ENCODE measurements at regions not wholly inside any gene's neighbourhood (a gene's known extent, or its start where the extent isn't known, plus 50 kb on each side); places are given as distances from the start of the nearest gene placed in this dataset.

- H2AK5ac ChIP-seq (ENCODE audit: low read depth, low read length): no peak overlapping the region
- H4K5ac ChIP-seq (ENCODE audit: low read depth, low read length): no peak overlapping the region
- H3K14ac ChIP-seq (replicated peaks; ENCODE audit: low read depth, low read length): no peak overlapping the region
- H3K9me3 ChIP-seq (ENCODE audit: control insufficient read depth, insufficient read depth, low read length): no peaks in the 10 kb centered on the region
- DNase-seq (no peak), ATAC-seq (ENCODE audit: low read depth) (no peak)
- BruUV-seq (replicated peaks): no TSS peak
- ChIA-PET CTCF (interaction anchor here (0.6 kb wide), 1 partner anchor 26 kb away, joined by 3 read pairs; no protein-coding TSS in a partner anchor), POLR2A (ENCODE audit: unreplicated experiment) (no interaction called here)
- TF ChIP-seq FOS (IDR thresholded peaks at IDR 0.05; ENCODE audit: low read depth, low read length): no peak
- TF ChIP-seq, protein P1, sequence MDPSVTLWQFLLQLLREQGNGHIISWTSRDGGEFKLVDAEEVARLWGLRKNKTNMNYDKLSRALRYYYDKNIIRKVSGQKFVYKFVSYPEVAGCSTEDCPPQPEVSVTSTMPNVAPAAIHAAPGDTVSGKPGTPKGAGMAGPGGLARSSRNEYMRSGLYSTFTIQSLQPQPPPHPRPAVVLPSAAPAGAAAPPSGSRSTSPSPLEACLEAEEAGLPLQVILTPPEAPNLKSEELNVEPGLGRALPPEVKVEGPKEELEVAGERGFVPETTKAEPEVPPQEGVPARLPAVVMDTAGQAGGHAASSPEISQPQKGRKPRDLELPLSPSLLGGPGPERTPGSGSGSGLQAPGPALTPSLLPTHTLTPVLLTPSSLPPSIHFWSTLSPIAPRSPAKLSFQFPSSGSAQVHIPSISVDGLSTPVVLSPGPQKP (IDR thresholded peaks at IDR 0.05; ENCODE audit: borderline replicate concordance, low read depth, low read length): no peak
- no peak for TF ChIP-seq SMC3 (IDR thresholded peaks at IDR 0.05; ENCODE audit: low read depth, low read length)
- TF ChIP-seq MXI1 (IDR thresholded peaks at IDR 0.05; ENCODE audit: borderline replicate concordance, low read depth, low read length): no peak
- TF ChIP-seq RCOR1 (IDR thresholded peaks at IDR 0.05; ENCODE audit: insufficient replicate concordance, low read length): no peak
- TF ChIP-seq POLR2A (IDR thresholded peaks at IDR 0.05; ENCODE audit: low read depth, low read length): no peak
- no peak for TF ChIP-seq BHLHE40 (IDR thresholded peaks at IDR 0.05; ENCODE audit: low read depth, low read length)
- TF ChIP-seq RAD21 (IDR thresholded peaks at IDR 0.05; ENCODE audit: low read length): no peak
- peaks cover 4% of the 10 kb centered on the region; the same call in 1 of the 2 replicates for H3K27me3 ChIP-seq (ENCODE audit: control insufficient read depth, insufficient read depth, low read length)
- H3K4me3 ChIP-seq (ENCODE audit: insufficient read depth, low read depth, low read length): no peak overlapping the region
- no peak overlapping the region for H3K18ac ChIP-seq (ENCODE audit: low read depth, low read length)
- no peaks in the 10 kb centered on the region for H3K4me1 ChIP-seq (ENCODE audit: control insufficient read depth, insufficient read depth, low read length)
- no peak overlapping the region for H3K4me2 ChIP-seq (ENCODE audit: low read depth, low read length)
- H2AK9ac ChIP-seq (replicated peaks; ENCODE audit: low read depth, low read length, poor library complexity): no peak overlapping the region
- no peak overlapping the region for H3K4ac ChIP-seq (ENCODE audit: low read depth, low read length)
- H3K79me1 ChIP-seq (ENCODE audit: low read depth in 1 of 2, low read length in 2 of 2): no peaks in the 10 kb centered on the region
- no peak overlapping the region for H2BK20ac ChIP-seq (ENCODE audit: low read depth, low read length)
- dilution Hi-C loops (cut with HindIII; ENCODE audit: low sequenced_read_pairs, unreplicated experiment) (no loop called here), in situ Hi-C loops (cut with MboI; ENCODE audit: low sequenced_read_pairs) (no loop called here), intact Hi-C loops (cut with micrococcal nuclease) (no loop called here)
- no peak overlapping the region for H3K23ac ChIP-seq (ENCODE audit: low read depth, low read length)
- H3K9me1 ChIP-seq (ENCODE audit: insufficient read depth, low read length): no peaks in the 10 kb centered on the region
- H3K27ac ChIP-seq (ENCODE audit: insufficient read depth, low read length): no peak overlapping the region
- H4K20me1 ChIP-seq (ENCODE audit: insufficient read depth, low read length): no peaks in the 10 kb centered on the region
- H4K8ac ChIP-seq (ENCODE audit: low read depth in 2 of 2, low read length in 2 of 2): no peak overlapping the region
- H2AFZ ChIP-seq (replicated peaks; ENCODE audit: low read length, poor library complexity): no peak overlapping the region
- H2BK120ac ChIP-seq (ENCODE audit: low read depth, low read length): no peak overlapping the region
- no peak overlapping the region for H2BK15ac ChIP-seq (ENCODE audit: low read depth, low read length)
- no peaks in the 10 kb centered on the region for H3K36me3 ChIP-seq (ENCODE audit: control insufficient read depth, insufficient read depth, low read length)
- no peak overlapping the region for H3K56ac ChIP-seq (ENCODE audit: extremely low read depth, insufficient read depth, low read length)
- WGBS, 2 experiments (ENCODE audit: extremely low coverage in 2 of 2, insufficient read length in 1 of 2): no CpG with 5 or more reads among the region's 11 CpGs
- no peak overlapping the region for H3K9ac ChIP-seq (ENCODE audit: low read depth, low read length)
- H4K91ac ChIP-seq (ENCODE audit: insufficient read depth, low read depth, low read length): no peak overlapping the region
- H2BK5ac ChIP-seq (ENCODE audit: low read depth, low read length, poor library complexity, severe bottlenecking): no peak overlapping the region
These were observed 264.7 kb upstream of the SLC14A2 start for GRCh38 chr18:45350404-45351156.

Measured in IMR-90 (cell line).